Glutamatergic neuron (in vitro differentiated cells): ENCODE measurements at regions not wholly inside any gene's neighbourhood (a gene's known extent, or its start where the extent isn't known, plus 50 kb on each side); places are given as distances from the start of the nearest gene placed in this dataset.
A peak's percentile ranks its signal among the peaks of the same experiment; 100 is the strongest.

Experiments used
- DNase-seq: peaks from one replicate; pipeline ENCODE4 v3.0.0; 2022
- H3K27ac Mint-ChIP-seq: one replicate; pipeline ENCODE4 v1.8.0; 2020; ENCODE audit warnings: mild to moderate bottlenecking, mixed read lengths, inconsistent platforms; ENCODE audit not compliant: unreplicated experiment
- H3K27me3 Mint-ChIP-seq: one replicate; pipeline ENCODE4 v1.8.0; 2020; ENCODE audit warnings: mild to moderate bottlenecking, moderate library complexity, mixed read lengths, inconsistent platforms; ENCODE audit not compliant: unreplicated experiment
- H3K36me3 Mint-ChIP-seq: one replicate; pipeline ENCODE4 v1.8.0; 2020; ENCODE audit warnings: mild to moderate bottlenecking, mixed read lengths, inconsistent platforms; ENCODE audit not compliant: unreplicated experiment
- H3K4me1 Mint-ChIP-seq: one replicate; pipeline ENCODE4 v1.8.0; 2020; ENCODE audit warnings: mild to moderate bottlenecking, low read depth, mixed read lengths, inconsistent platforms; ENCODE audit not compliant: unreplicated experiment
- H3K4me3 Mint-ChIP-seq: one replicate; pipeline ENCODE4 v1.8.0; 2020; ENCODE audit warnings: mild to moderate bottlenecking, mixed read lengths, inconsistent platforms; ENCODE audit not compliant: unreplicated experiment
- H3K9me3 Mint-ChIP-seq: one replicate; pipeline ENCODE4 v1.8.0; 2020; ENCODE audit warnings: mild to moderate bottlenecking, moderate library complexity, mixed read lengths, inconsistent platforms; ENCODE audit not compliant: unreplicated experiment
- TF ChIP-seq, protein P1 (sequence below): fragments of 200-600 bp; sonication (generic); IDR thresholded peaks from one replicate; pipeline ENCODE4 v1.5.0; 2021; ENCODE audit not compliant: partially characterized antibody, unreplicated experiment

DNA sequence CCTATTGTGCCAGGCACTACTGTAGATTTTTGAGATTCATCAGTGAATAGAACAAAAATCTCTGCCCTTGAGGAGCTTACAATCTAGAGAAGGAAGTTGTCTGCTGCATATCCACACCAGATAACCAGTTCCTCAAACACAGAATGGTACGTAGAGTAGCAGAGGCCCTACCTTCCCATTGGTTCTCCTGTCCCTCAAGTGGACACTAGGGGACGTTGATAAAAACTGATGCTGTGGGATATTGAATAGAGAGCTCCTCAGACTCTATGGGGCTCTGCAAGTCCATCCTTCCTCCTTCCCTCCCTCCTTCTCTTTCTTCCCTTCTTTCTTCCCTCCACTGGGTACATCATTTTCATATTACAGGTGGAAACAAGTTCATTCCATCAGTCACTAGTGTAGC, 371.3 kb downstream of the PBX1 start:
- Mint-ChIP-seq H3K27ac (no peak overlapping the region), H3K27me3 (no peaks in the 10 kb centered on the region), H3K4me1 (peaks cover 16% of the 10 kb centered on the region), H3K36me3 (no peaks in the 10 kb centered on the region), H3K9me3 (no peaks in the 10 kb centered on the region), H3K4me3 (no peak overlapping the region)
- TF ChIP-seq, protein P1, sequence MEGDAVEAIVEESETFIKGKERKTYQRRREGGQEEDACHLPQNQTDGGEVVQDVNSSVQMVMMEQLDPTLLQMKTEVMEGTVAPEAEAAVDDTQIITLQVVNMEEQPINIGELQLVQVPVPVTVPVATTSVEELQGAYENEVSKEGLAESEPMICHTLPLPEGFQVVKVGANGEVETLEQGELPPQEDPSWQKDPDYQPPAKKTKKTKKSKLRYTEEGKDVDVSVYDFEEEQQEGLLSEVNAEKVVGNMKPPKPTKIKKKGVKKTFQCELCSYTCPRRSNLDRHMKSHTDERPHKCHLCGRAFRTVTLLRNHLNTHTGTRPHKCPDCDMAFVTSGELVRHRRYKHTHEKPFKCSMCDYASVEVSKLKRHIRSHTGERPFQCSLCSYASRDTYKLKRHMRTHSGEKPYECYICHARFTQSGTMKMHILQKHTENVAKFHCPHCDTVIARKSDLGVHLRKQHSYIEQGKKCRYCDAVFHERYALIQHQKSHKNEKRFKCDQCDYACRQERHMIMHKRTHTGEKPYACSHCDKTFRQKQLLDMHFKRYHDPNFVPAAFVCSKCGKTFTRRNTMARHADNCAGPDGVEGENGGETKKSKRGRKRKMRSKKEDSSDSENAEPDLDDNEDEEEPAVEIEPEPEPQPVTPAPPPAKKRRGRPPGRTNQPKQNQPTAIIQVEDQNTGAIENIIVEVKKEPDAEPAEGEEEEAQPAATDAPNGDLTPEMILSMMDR, result no peak
- no peak for DNase-seq

DNA sequence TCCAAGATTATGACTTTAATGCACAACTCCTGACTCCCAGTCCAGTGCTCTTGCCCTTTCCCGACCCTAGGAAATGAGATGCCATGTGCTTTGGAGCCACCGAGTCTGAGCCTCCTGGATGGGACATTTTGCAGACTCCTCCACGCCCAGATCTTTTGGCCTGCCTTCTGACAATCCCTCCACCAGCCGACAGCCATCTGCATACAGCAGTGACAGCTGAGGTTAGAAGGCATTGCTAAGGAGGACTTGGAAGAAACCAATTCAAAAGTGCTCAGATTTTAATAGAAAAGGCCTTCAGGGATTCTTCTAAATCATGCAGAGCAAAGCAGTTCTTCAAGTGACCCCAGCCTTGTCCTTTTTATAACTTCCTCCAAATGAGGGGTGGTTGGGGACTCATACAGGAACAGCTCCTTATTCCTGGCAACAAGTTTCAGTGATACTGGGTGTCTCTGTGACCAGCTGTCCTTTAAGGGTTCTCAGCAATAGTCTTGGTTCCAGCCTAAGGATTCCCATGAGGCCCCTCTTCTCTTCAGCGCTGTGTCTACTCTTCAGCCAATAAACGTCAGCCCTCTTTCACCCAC, 369.3 kb downstream of the PBX1 start:
- no peaks in the 10 kb centered on the region for H3K27me3 Mint-ChIP-seq
- no peak for DNase-seq
- H3K36me3 Mint-ChIP-seq, result no peaks in the 10 kb centered on the region
- peaks cover 15% of the 10 kb centered on the region for H3K4me1 Mint-ChIP-seq
- H3K9me3 Mint-ChIP-seq, result no peaks in the 10 kb centered on the region
- H3K27ac Mint-ChIP-seq, result no peak overlapping the region
- no peak overlapping the region for H3K4me3 Mint-ChIP-seq
- TF ChIP-seq, protein P1, result no peak

DNA sequence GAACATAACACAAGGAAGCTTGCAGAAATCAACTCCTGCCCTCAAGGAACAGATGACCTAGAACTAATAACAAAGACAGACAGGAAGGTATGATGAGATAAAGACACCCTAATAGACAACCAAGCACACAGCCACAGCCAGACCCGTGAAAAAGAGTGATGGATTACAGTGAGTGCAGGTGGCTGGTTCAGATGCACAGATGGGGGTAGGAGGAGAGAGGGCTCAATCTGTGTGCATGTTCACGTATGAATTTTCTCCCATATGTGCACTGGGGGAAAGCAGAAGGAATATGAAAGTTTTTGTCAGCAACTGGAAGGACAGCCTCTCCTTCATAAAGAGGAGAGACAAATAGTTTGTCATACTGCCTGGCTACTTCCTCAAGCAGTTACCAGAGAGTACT, 367.1 kb downstream of the PBX1 start:
- H3K27ac Mint-ChIP-seq, result peak overlapping the region; percentile 15
- DNase-seq, result no peak
- H3K4me1 Mint-ChIP-seq, result peaks cover 17% of the 10 kb centered on the region
- TF ChIP-seq, protein P1, result no peak
- H3K4me3 Mint-ChIP-seq, result no peak overlapping the region
- no peaks in the 10 kb centered on the region for H3K9me3 Mint-ChIP-seq
- H3K27me3 Mint-ChIP-seq, result no peaks in the 10 kb centered on the region
- no peaks in the 10 kb centered on the region for H3K36me3 Mint-ChIP-seq

DNA sequence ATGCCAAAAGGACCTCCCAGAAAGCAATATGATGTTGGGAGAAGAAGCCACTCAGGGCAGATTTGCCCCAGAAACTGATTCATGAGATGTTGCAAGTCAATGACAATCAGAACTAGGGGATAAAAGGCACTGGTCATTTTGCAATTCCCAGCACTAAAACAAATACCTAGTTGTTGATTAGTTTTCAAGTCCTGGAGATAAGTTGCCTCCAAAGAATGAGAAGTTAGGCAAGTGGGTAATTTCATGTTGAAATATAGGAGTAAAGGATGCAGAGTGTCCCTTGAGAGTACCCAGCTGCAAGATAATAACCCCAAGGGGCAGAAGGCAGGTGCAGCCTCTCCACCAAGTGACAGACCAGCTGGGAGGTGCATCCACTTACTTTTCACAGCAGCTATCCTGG, 363.6 kb downstream of the PBX1 start:
- H3K27ac Mint-ChIP-seq, result no peak overlapping the region
- H3K27me3 Mint-ChIP-seq, result no peaks in the 10 kb centered on the region
- DNase-seq, result no peak
- TF ChIP-seq, protein P1, result no peak
- peaks cover 17% of the 10 kb centered on the region for H3K4me1 Mint-ChIP-seq
- H3K4me3 Mint-ChIP-seq, result no peak overlapping the region
- H3K36me3 Mint-ChIP-seq, result no peaks in the 10 kb centered on the region
- H3K9me3 Mint-ChIP-seq, result no peaks in the 10 kb centered on the region

DNA sequence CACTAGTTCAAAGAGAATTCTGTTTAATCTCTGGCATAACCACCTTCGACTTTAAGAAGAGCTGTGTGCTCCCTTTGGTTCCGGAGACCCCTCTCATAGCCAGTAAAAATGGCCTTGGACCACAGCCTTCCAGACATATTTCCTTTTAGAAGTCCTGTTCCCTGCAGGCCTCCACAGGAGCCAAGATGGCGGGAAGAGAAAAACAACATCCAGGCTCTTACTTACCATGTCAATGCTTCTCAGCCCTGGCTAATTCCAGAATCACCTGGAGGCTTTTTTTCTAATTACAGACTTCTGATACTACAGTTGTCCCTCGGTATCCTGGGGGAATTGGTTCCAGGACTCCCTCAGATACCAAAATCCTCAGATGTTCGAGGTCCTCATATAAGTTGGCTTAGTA, 362.5 kb downstream of the PBX1 start:
- Mint-ChIP-seq H3K27me3 (no peaks in the 10 kb centered on the region), H3K36me3 (no peaks in the 10 kb centered on the region), H3K4me3 (no peak overlapping the region), H3K9me3 (no peaks in the 10 kb centered on the region), H3K4me1 (peaks cover 14% of the 10 kb centered on the region), H3K27ac (no peak overlapping the region)
- TF ChIP-seq, protein P1, result no peak
- DNase-seq, result no peak
